ENCODE measurements at regions not wholly inside any gene's neighbourhood (a gene's known extent, or its start where the extent isn't known, plus 50 kb on each side); places are given as distances from the start of the nearest gene placed in this dataset.

DNA sequence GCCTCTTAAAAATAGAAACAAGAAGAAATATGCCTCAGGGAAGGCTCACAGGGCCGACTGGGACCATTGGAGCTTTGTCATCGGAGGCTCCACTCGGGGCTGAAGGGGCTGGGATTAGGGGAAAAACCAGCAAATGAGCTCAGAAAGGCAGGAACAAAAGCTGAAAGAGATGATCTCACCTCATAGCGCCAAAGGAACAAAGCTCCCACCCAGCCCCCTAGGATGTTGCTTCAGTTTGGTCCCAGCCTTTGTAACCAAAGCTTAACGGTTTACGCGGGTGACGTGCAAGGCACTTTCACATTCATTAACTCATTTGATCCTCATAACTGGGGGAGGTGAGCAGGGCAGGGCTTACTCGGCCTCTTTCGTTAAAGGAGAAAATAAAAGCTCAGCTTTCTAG lies 168.5 kb upstream of the DYNLRB2 start:
- TF ChIP-seq POLR2A (IDR thresholded peaks at IDR 0.05): no peak
- TF ChIP-seq, protein P1, sequence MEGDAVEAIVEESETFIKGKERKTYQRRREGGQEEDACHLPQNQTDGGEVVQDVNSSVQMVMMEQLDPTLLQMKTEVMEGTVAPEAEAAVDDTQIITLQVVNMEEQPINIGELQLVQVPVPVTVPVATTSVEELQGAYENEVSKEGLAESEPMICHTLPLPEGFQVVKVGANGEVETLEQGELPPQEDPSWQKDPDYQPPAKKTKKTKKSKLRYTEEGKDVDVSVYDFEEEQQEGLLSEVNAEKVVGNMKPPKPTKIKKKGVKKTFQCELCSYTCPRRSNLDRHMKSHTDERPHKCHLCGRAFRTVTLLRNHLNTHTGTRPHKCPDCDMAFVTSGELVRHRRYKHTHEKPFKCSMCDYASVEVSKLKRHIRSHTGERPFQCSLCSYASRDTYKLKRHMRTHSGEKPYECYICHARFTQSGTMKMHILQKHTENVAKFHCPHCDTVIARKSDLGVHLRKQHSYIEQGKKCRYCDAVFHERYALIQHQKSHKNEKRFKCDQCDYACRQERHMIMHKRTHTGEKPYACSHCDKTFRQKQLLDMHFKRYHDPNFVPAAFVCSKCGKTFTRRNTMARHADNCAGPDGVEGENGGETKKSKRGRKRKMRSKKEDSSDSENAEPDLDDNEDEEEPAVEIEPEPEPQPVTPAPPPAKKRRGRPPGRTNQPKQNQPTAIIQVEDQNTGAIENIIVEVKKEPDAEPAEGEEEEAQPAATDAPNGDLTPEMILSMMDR (IDR thresholded peaks at IDR 0.05): no peak
